H1 (cell line): ENCODE measurements at regions not wholly inside any gene's neighbourhood (a gene's known extent, or its start where the extent isn't known, plus 50 kb on each side); places are given as distances from the start of the nearest gene placed in this dataset.

Experiments used
- CTCF ChIA-PET: fragments of 300-600 bp; sonication (Branson Sonifier 250); formaldehyde crosslinking; loops from one replicate; lab custom pipeline; 2021; ENCODE audit not compliant: partially characterized antibody; lab: Charles Lee
- POLR2A ChIA-PET: fragments of 300-600 bp; sonication (Branson Sonifier 250); formaldehyde crosslinking; loops from one replicate; lab custom pipeline; 2021; ENCODE audit warnings: inconsistent platforms; ENCODE audit not compliant: partially characterized antibody; lab: Charles Lee
- DNase-seq, 2 experiments: peaks; one replicate each; pipeline versions ENCODE4 v3.0.0 to v3.0.0-alpha.2; 2010 to 2022; ENCODE audit warnings: low spot score in 2 of 2, low read depth in 1 of 2, mixed read lengths in 1 of 2
- FAIRE-seq: peaks from 2 replicates; lab custom pipeline; 2011; peaks lifted over from hg19 to GRCh38; lab: Jason Lieb, UNC
- H2AFZ ChIP-seq: 2 replicates; pipeline ENCODE4 v1.8.1; 2012; ENCODE audit warnings: low read length, inconsistent platforms
- H2AK5ac ChIP-seq: 2 replicates; pipeline ENCODE4 v1.6.1; 2013; ENCODE audit warnings: low read depth, low read length
- H2BK120ac ChIP-seq: replicated peaks from 2 replicates; pipeline ENCODE3; 2013; ENCODE audit warnings: low read depth, low read length, inconsistent platforms
- H2BK12ac ChIP-seq: 2 replicates; pipeline ENCODE4 v1.6.1; 2013; ENCODE audit warnings: low read depth, low read length
- H2BK15ac ChIP-seq: 2 replicates; pipeline ENCODE4 v1.6.1; 2013; ENCODE audit warnings: low read length
- H2BK20ac ChIP-seq: 2 replicates; pipeline ENCODE4 v1.6.1; 2013; ENCODE audit warnings: low read length
- H2BK5ac ChIP-seq: 2 replicates; pipeline ENCODE4 v1.6.1; 2013; ENCODE audit warnings: low read depth, low read length
- H3K14ac ChIP-seq: 2 replicates; pipeline ENCODE4 v1.6.1; 2013; ENCODE audit warnings: inconsistent platforms; ENCODE audit not compliant: insufficient read length
- H3K18ac ChIP-seq: 2 replicates; pipeline ENCODE4 v1.6.1; 2013; ENCODE audit warnings: low read length; ENCODE audit errors: extremely low read depth
- H3K23ac ChIP-seq: 2 replicates; pipeline ENCODE4 v1.6.1; 2013; ENCODE audit warnings: inconsistent platforms; ENCODE audit not compliant: insufficient read length
- H3K23me2 ChIP-seq: 2 replicates; pipeline ENCODE4 v1.6.1; 2013; ENCODE audit warnings: low read depth, low read length
- H3K27ac ChIP-seq: 2 replicates; pipeline ENCODE4 v1.6.1; 2011; ENCODE audit warnings: low read depth, low read length, inconsistent platforms
- H3K27me3 ChIP-seq, 4 experiments: replicated peaks in 1 of 4; 1 replicate in 1 of 4; 2 replicates in 3 of 4; pipeline versions ENCODE4 v1.6.1 to v1.8.1; 2011 to 2013; ENCODE audit warnings: low read length in 3 of 4, mild to moderate bottlenecking in 3 of 4, inconsistent platforms in 2 of 4, mixed read lengths in 2 of 4, moderate library complexity in 1 of 4; ENCODE audit not compliant: control insufficient read depth in 3 of 4, insufficient read depth in 3 of 4; ENCODE audit errors: extremely low read depth in 1 of 4
- H3K36me3 ChIP-seq, 4 experiments: 2 replicates each; pipeline versions ENCODE4 v1.6.1 to v1.8.1; 2011 to 2013; ENCODE audit warnings: mild to moderate bottlenecking in 4 of 4, low read length in 3 of 4, moderate library complexity in 2 of 4, control low read depth in 1 of 4, inconsistent platforms in 1 of 4; ENCODE audit not compliant: insufficient read depth in 4 of 4, control insufficient read depth in 2 of 4
- H3K4ac ChIP-seq: replicated peaks from 2 replicates; pipeline ENCODE3; 2013; ENCODE audit warnings: low read length, low read depth, mixed read lengths, inconsistent platforms; ENCODE audit not compliant: insufficient read length
- H3K4me1 ChIP-seq, 4 experiments: replicated peaks in 1 of 4; 1 replicate in 1 of 4; 2 replicates in 3 of 4; pipeline versions ENCODE4 v1.6.1 to v1.8.1; 2011 to 2013; ENCODE audit warnings: low read length in 3 of 4, inconsistent platforms in 2 of 4, mixed read lengths in 1 of 4; ENCODE audit not compliant: insufficient read depth in 4 of 4, control insufficient read depth in 3 of 4
- H3K4me2 ChIP-seq, 2 experiments: 2 replicates each; pipeline versions ENCODE4 v1.6.1 to v1.8.1; 2011 to 2013; ENCODE audit warnings: low read depth in 2 of 2, low read length in 2 of 2, control low read depth in 1 of 2, inconsistent platforms in 1 of 2, mild to moderate bottlenecking in 1 of 2; ENCODE audit not compliant: insufficient read depth in 1 of 2
- H3K4me3 ChIP-seq, 4 experiments: fragments of 200-600, 300-600 bp in 1 of 4; sonication (generic), shearing (Covaris generic), sonication (Bioruptor Twin) in 1 of 4; 2 replicates each; pipeline versions ENCODE4 v1.5.1 to v1.8.1; 2011 to 2016; ENCODE audit warnings: low read length in 4 of 4, low read depth in 3 of 4, control low read depth in 2 of 4, inconsistent platforms in 2 of 4, mild to moderate bottlenecking in 2 of 4, mixed read lengths in 1 of 4, moderate library complexity in 1 of 4; ENCODE audit not compliant: insufficient read depth in 2 of 4; ENCODE audit errors: extremely low read depth in 1 of 4
- H3K56ac ChIP-seq: replicated peaks from 2 replicates; pipeline ENCODE3; 2013; ENCODE audit warnings: low read depth, mild to moderate bottlenecking, mixed read lengths, low read length, inconsistent platforms; ENCODE audit not compliant: insufficient read length
- H3K79me1 ChIP-seq: 2 replicates; pipeline ENCODE4 v1.6.1; 2013; ENCODE audit warnings: low read depth, low read length, control low read depth
- H3K79me2 ChIP-seq, 2 experiments: 2 replicates each; pipeline versions ENCODE4 v1.6.1 to v1.8.1; 2012 to 2013; ENCODE audit warnings: low read length in 2 of 2, mild to moderate bottlenecking in 2 of 2, inconsistent platforms in 1 of 2; ENCODE audit not compliant: insufficient read depth in 2 of 2, control insufficient read depth in 1 of 2
- H3K9ac ChIP-seq, 4 experiments: replicated peaks in 1 of 4; 1 replicate in 1 of 4; 2 replicates in 3 of 4; pipeline versions ENCODE4 v1.6.1 to v1.8.1; 2011 to 2013; ENCODE audit warnings: low read depth in 3 of 4, low read length in 3 of 4, control low read depth in 2 of 4, mild to moderate bottlenecking in 2 of 4, moderate library complexity in 2 of 4, inconsistent platforms in 1 of 4; ENCODE audit errors: extremely low read depth in 1 of 4
- H3K9me3 ChIP-seq, 2 experiments: 2 replicates each; pipeline versions ENCODE4 v1.6.1 to v1.8.1; 2012 to 2013; ENCODE audit warnings: mild to moderate bottlenecking in 2 of 2, moderate library complexity in 2 of 2, control low read depth in 1 of 2, inconsistent platforms in 1 of 2, low read depth in 1 of 2, low read length in 1 of 2, mixed read lengths in 1 of 2; ENCODE audit not compliant: insufficient read depth in 2 of 2
- H4K20me1 ChIP-seq, 2 experiments: replicated peaks in 1 of 2; 2 replicates each; pipeline versions ENCODE3 to v1.8.1; 2011 to 2013; ENCODE audit warnings: inconsistent platforms in 2 of 2, low read length in 2 of 2, mild to moderate bottlenecking in 1 of 2; ENCODE audit not compliant: insufficient read depth in 2 of 2, control insufficient read depth in 1 of 2
- H4K5ac ChIP-seq: 2 replicates; pipeline ENCODE4 v1.6.1; 2013; ENCODE audit warnings: low read length, low read depth, mixed read lengths, inconsistent platforms; ENCODE audit not compliant: insufficient read length
- H4K8ac ChIP-seq: 2 replicates; pipeline ENCODE4 v1.8.0; 2013; ENCODE audit warnings: mild to moderate bottlenecking, moderate library complexity, low read length, inconsistent platforms; ENCODE audit not compliant: insufficient read depth; ENCODE audit errors: extremely low read depth
- H4K91ac ChIP-seq: replicated peaks from 2 replicates; pipeline ENCODE3; 2013; ENCODE audit warnings: low read length, mixed read lengths, inconsistent platforms; ENCODE audit not compliant: insufficient read length
- BACH1 ChIP-seq: IDR thresholded peaks from 2 replicates; pipeline ENCODE4 v1.6.1; 2012; ENCODE audit warnings: low read length, improper control_type of control experiment
- BRCA1 ChIP-seq: IDR thresholded peaks from 2 replicates; pipeline ENCODE4 v1.6.1; 2012; ENCODE audit warnings: low read depth, low read length, improper control_type of control experiment
- CBX8 ChIP-seq: fragments of 300-800, 300-1000 bp; sonication (generic); IDR thresholded peaks from 2 replicates; pipeline ENCODE4 v1.7.1; 2016; ENCODE audit warnings: low read depth, low read length, borderline replicate concordance
- CREB1 ChIP-seq: IDR thresholded peaks from 2 replicates; pipeline ENCODE4 v1.6.1; 2012; ENCODE audit warnings: inconsistent platforms
- NRF1 ChIP-seq: IDR thresholded peaks from 2 replicates; pipeline ENCODE4 v1.6.1; 2011; ENCODE audit warnings: mild to moderate bottlenecking, low read depth, low read length, improper control_type of control experiment
- POU5F1 ChIP-seq: IDR thresholded peaks from 2 replicates; pipeline ENCODE4 v1.6.1; 2011; ENCODE audit warnings: low read depth, mild to moderate bottlenecking, low read length, moderate library complexity
- RXRA ChIP-seq: IDR thresholded peaks from 2 replicates; pipeline ENCODE4 v1.6.1; 2011; ENCODE audit warnings: low read depth, mild to moderate bottlenecking, low read length, moderate library complexity; ENCODE audit not compliant: insufficient read depth
- SIRT6 ChIP-seq: IDR thresholded peaks from one replicate; pipeline ENCODE4 v1.7.1; 2012; ENCODE audit warnings: low read length, inconsistent platforms
- SIX5 ChIP-seq: IDR thresholded peaks from 2 replicates; pipeline ENCODE4 v1.6.1; 2011; ENCODE audit warnings: mild to moderate bottlenecking, low read depth, low read length
- SP2 ChIP-seq: IDR thresholded peaks from 2 replicates; pipeline ENCODE4 v1.6.1; 2012; ENCODE audit warnings: mild to moderate bottlenecking, low read length, inconsistent platforms
- SP4 ChIP-seq: IDR thresholded peaks from 2 replicates; pipeline ENCODE4 v1.6.1; 2012; ENCODE audit warnings: low read length, inconsistent platforms
- SUZ12 ChIP-seq: fragments of 200-600 bp; sonication (generic); IDR thresholded peaks from 2 replicates; pipeline ENCODE4 v1.6.1; 2012; ENCODE audit warnings: mild to moderate bottlenecking, inconsistent platforms, low read length, moderate library complexity, mixed read lengths
- TAF7 ChIP-seq: optimal IDR thresholded peaks from 2 replicates; pipeline ENCODE3; 2011; ENCODE audit warnings: low read depth, mild to moderate bottlenecking, inconsistent platforms, low read length, moderate library complexity, borderline replicate concordance
- WGBS, 2 experiments: shearing (Covaris generic) in 1 of 2; methylation state at CpG; one replicate each; pipeline versions ENCODE4 v1.1.6 to v1.1.7; 2013 to 2015; ENCODE audit warnings: low lambda C conversion rate in 2 of 2, mixed read lengths in 2 of 2, inconsistent platforms in 1 of 2, low coverage in 1 of 2, missing lambda C conversion rate in 1 of 2; ENCODE audit not compliant: insufficient replicate concordance in 2 of 2, insufficient coverage in 1 of 2, insufficient read length in 1 of 2; ENCODE audit errors: extremely low coverage in 1 of 2, missing lambda C conversion rate in 1 of 2; 5-methylcytosine and 5-hydroxymethylcytosine counted together
- TF ChIP-seq, protein P1 (sequence below), 3 experiments: IDR thresholded peaks; 1 replicate in 2 of 3; 2 replicates in 1 of 3; pipeline versions ENCODE4 v1.5.1 to v1.6.1; 2011; ENCODE audit warnings: low read length in 3 of 3, mild to moderate bottlenecking in 3 of 3, inconsistent platforms in 2 of 3, low read depth in 1 of 3, moderate library complexity in 1 of 3; ENCODE audit not compliant: insufficient read depth in 1 of 3; ENCODE audit errors: control extremely low read depth in 1 of 3

DNA sequence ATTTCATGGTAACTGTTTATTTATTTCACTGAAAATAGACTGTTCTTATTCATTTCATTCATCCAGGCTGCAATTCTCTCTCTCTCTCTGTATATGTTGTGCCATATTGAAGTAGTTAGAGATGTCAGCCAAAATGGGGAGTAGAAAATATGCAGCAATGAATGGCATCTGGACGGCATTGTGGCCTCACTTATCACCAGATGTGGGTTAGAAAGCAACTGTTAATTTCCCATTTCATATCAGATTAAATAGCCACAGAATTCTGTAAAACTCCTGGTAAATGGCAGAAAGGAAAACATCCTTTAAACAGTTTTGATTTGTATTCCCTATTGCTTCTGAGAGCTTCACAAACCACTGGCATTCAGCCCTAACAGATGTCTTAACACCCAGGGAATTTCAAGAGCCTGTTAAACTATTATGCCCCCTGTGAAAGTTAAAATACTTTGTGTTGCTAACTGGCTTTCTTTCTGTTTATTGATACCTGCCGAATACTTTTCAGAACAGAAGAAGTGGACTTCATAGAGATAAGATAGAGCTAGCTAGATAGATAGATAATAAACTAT lies 1763.3 kb upstream of the MIR17HG start:
- 82% methylated on average over 2 of the region's 2 CpGs; no CpG with 5 or more reads in 1 of the 2 experiments for WGBS, 2 experiments
- Histone ChIP-seq H3K9ac (no peak overlapping the region), H3K27ac (no peak overlapping the region), H4K5ac (no peak overlapping the region), H3K4me2 (no peak overlapping the region), H4K91ac (no peak overlapping the region), H3K18ac (no peak overlapping the region), H3K36me3 (no peaks in the 10 kb centered on the region), H3K23ac (no peak overlapping the region), H2AFZ (peak overlapping the region; percentile 66; the same call in 1 of the 2 replicates), H2AK5ac (no peak overlapping the region), H2BK120ac (no peak overlapping the region), H3K14ac (no peak overlapping the region), H4K8ac (no peak overlapping the region), H3K4me1 (peaks cover 0 to 3% (median 0%) of the 10 kb centered on the region in 4 experiments; a peak in 1 of 7 replicates), H3K79me2 (no peaks in the 10 kb centered on the region), H2BK5ac (no peak overlapping the region), H3K9me3 (no peaks in the 10 kb centered on the region), H3K56ac (no peak overlapping the region), H2BK20ac (no peak overlapping the region), H3K4ac (no peak overlapping the region), H4K20me1 (no peaks in the 10 kb centered on the region), H3K79me1 (no peaks in the 10 kb centered on the region), H2BK12ac (no peak overlapping the region), H3K23me2 (no peaks in the 10 kb centered on the region), H2BK15ac (no peak overlapping the region), H3K27me3 (no peaks in the 10 kb centered on the region), H3K4me3 (no peak overlapping the region)
- FAIRE-seq = no peak
- no peak for DNase-seq
- ChIA-PET CTCF (no interaction called here), POLR2A (no interaction called here)
- TF ChIP-seq SUZ12 (no peak), CREB1 (no peak), BACH1 (no peak), TAF7 (no peak), SIX5 (no peak), BRCA1 (no peak), RXRA (no peak), NRF1 (no peak), CBX8 (no peak), SP4 (no peak), SIRT6 (no peak), POU5F1 (no peak), SP2 (no peak)
- TF ChIP-seq, protein P1, sequence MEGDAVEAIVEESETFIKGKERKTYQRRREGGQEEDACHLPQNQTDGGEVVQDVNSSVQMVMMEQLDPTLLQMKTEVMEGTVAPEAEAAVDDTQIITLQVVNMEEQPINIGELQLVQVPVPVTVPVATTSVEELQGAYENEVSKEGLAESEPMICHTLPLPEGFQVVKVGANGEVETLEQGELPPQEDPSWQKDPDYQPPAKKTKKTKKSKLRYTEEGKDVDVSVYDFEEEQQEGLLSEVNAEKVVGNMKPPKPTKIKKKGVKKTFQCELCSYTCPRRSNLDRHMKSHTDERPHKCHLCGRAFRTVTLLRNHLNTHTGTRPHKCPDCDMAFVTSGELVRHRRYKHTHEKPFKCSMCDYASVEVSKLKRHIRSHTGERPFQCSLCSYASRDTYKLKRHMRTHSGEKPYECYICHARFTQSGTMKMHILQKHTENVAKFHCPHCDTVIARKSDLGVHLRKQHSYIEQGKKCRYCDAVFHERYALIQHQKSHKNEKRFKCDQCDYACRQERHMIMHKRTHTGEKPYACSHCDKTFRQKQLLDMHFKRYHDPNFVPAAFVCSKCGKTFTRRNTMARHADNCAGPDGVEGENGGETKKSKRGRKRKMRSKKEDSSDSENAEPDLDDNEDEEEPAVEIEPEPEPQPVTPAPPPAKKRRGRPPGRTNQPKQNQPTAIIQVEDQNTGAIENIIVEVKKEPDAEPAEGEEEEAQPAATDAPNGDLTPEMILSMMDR (IDR thresholded peaks at IDR 0.05; ENCODE audit: control extremely low read depth in 1 of 3, insufficient read depth in 1 of 3, low read depth in 1 of 3, low read length in 3 of 3) = no peak
